ENCODE measurements at regions not wholly inside any gene's neighbourhood (a gene's known extent, or its start where the extent isn't known, plus 50 kb on each side); places are given as distances from the start of the nearest gene placed in this dataset.

DNA sequence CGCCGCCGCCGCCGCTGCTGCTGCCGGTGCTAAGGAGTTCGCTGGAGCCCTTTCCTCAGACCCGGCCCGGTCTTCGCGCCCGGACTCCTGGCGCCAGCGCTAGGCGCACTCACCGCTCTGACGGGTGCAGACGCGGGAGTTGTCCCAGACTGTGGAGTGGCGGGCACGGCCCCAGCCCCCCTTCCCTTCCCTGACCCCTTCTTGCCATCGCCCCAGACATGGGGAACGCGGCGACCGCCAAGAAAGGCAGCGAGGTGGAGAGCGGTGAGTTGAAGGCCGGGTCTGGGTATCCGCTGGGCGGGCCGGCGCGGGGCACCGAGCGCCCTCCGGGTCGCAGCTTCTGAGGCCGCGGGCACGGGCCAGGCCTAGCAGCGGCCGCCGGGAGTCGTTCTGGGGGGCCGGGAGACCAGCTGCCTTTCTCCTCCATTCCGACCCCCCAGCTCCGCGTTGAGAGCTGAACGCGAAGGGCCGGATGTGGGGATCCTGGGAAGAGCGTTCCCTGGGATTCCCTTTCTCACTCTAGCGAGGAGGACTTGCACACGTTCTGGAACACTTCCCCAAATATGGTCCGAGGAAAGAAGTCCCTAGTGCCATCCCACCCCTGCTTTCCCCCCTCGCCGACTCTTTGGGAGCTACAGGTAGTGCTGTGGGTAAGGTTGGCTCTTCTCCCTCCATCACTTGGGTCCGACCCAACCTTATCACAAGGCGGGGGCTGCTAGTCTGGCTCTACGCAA is 65.8 kb upstream of the PRKACB start:
- TF ChIP-seq POLR2AphosphoS5 (IDR thresholded peaks at IDR 0.05; ENCODE audit: low read depth, low read length) (no peak), POLR2A (IDR thresholded peaks at IDR 0.05; ENCODE audit: low read depth, low read length) (no peak)
